Hindlimb muscle (tissue), 1 donor: ENCODE measurements at regions not wholly inside any gene's neighbourhood (a gene's known extent, or its start where the extent isn't known, plus 50 kb on each side); places are given as distances from the start of the nearest gene placed in this dataset.

Source experiments
- DNase-seq: peaks from one replicate; pipeline ENCODE4 v3.0.0-alpha.2; 2013

DNA sequence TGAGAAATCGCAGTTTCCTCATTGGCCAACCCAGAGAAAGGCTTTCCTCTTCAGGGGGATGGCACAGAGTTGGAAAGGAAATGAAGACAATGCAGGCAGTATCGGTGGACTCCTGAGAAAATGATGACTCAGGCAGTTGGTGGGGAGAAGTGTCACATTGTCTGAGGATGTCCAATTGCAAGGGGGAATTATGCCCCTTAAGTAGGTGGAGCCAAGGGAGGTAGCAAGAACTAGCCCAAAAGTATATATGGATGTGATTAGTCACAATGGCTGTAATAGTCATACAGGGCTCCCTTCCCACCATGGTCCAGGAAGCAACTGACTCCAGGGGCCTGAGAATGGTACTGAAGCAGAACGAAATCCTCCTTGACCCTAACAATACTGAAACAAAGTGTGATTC lies 58.3 kb upstream of the EGFR start:
- no peak for DNase-seq

DNA sequence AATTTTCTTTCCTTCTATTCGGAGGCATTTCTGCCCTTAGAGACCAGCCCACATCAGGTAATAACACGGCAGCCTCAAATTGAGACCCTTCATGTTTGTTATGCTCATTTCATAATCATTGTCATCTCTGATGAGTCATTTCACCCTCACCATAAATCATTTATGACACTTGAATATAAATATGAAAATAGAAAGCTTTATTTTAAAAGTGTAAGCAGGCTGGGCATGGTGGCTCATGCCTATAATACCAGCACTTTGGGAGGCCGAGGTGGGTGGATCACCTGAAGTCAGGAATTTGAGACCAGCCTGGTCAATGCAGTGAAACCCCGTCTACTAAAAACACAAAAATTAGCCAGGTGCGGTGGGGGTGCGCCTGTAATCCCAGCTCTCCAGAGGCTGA lies 57.4 kb upstream of the EGFR start:
- no peak for DNase-seq

DNA sequence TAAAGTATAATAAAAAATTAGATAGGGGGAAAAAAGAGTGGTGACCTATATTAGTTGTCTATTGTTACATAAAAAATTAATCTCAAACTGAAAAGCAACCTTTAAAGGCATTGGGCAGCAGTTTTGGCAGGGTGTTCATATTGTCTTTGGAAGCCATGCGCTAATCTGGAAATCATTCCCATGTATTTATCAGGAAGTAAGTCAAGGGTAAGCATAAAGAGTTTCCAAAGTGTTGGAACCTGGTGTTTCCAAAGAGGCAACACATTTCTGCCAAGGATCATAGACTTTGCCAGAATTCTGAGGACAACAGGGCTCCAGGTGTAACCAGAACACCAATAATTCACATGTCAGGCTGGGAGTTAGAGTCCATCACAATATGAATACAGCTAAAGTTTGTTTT lies 55.7 kb upstream of the EGFR start:
- no peak for DNase-seq

DNA sequence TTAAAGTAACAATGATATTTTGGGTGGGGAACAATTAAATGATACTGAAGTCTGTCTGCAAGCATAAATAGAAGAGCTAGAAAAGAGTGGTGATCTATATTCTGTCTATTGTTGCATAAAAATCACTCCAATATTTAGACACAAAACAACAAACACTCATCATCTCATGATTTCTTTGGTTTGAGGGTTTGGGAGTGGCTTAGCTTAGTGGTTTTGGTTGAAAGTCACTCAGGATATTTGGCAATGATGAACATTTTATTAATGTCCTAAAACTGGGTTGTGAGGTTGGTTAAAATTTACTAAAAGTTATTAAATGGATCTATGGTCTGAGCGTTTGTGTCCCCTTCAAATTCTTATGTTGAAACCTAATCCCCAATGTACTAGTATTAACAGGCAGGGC lies 54.7 kb upstream of the EGFR start:
- DNase-seq: no peak

DNA sequence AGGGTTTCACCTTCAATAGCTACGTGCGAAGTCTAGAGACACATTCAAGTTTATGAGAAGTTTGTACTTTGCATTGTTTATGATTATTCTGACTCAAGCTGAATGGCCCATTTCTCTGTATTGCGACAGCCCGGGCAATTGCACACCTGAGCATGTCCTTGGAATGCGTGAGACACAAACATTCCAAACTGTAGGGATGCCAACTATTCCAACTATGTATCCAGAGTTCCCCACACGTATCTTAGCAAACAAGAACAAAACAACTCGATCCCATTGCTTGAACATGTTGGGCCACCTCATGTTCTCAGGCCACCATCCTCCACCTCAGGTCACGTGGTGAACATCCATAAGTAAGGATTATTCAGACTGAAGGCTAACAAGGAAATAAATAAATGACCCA lies 51.4 kb upstream of the EGFR start:
- DNase-seq: no peak

GRCh38 chr7:54968018-54968417 lies 50.8 kb upstream of the EGFR start:
- no peak for DNase-seq
